ENCODE measurements at regions not wholly inside any gene's neighbourhood (a gene's known extent, or its start where the extent isn't known, plus 50 kb on each side); places are given as distances from the start of the nearest gene placed in this dataset.

DNA sequence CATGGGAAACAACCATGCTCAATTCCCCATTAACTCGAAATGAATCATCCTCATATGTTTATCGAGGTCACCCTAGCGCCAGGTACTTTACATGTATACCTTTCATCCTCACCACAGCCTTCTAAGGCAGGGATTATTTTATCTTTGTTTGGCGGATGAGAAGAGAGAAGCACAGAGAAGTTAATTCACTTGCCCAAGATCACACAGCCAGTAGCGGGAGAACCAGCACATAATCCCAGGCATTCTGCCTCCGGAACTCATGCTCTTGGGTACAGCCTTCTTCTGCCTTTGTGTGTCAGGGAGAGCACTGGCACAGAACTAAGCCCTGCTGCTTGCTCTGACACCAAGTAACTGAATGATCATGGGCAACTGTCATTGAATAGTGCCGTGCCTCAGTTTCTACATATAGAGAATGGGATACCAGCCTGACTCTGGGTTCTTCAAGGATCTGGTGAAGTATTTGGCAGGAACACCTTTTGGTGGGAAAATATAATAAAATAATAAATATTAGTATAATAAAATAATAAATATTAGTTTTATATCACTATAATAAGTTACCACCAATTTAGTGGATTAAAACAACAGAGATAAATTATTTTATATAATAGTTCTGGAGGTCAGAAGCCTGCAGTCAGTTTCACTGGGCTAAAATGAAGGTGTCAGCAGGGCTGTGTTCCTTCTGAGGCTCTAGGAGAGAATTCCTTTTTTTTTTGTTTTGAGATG, 220.9 kb downstream of the AACS start:
- DNase-seq, result no peak
- no peak overlapping the region for H3K4me3 ChIP-seq
- intact Hi-C loops (cut with micrococcal nuclease; ENCODE audit: unreplicated experiment), result no loop called here
- peaks cover 93% of the 10 kb centered on the region for H3K27me3 ChIP-seq (ENCODE audit: insufficient read depth, low read depth)
- no peak overlapping the region for H2AFZ ChIP-seq
- ChIA-PET CTCF (no interaction called here), POLR2A (ENCODE audit: unreplicated experiment) (no interaction called here)
- no TSS peak for BruUV-seq (replicated peaks)
- H3K9me2 ChIP-seq (ENCODE audit: insufficient read depth), result no peaks in the 10 kb centered on the region
- H4K20me1 ChIP-seq (ENCODE audit: insufficient read depth), result no peaks in the 10 kb centered on the region
- H3K9me3 ChIP-seq (ENCODE audit: insufficient read depth, low read depth), result no peaks in the 10 kb centered on the region
- no peak overlapping the region for H3K4me2 ChIP-seq
- H3K36me3 ChIP-seq (ENCODE audit: low read depth), result no peaks in the 10 kb centered on the region
- H3F3A ChIP-seq (ENCODE audit: insufficient read depth, low read depth), result no peaks in the 10 kb centered on the region
- H3K27ac ChIP-seq, result no peak overlapping the region
- no peaks in the 10 kb centered on the region for H3K79me2 ChIP-seq (ENCODE audit: low read depth)
- H3K4me1 ChIP-seq (replicated peaks; ENCODE audit: insufficient read depth), result no peaks in the 10 kb centered on the region
- TF ChIP-seq, protein P1, sequence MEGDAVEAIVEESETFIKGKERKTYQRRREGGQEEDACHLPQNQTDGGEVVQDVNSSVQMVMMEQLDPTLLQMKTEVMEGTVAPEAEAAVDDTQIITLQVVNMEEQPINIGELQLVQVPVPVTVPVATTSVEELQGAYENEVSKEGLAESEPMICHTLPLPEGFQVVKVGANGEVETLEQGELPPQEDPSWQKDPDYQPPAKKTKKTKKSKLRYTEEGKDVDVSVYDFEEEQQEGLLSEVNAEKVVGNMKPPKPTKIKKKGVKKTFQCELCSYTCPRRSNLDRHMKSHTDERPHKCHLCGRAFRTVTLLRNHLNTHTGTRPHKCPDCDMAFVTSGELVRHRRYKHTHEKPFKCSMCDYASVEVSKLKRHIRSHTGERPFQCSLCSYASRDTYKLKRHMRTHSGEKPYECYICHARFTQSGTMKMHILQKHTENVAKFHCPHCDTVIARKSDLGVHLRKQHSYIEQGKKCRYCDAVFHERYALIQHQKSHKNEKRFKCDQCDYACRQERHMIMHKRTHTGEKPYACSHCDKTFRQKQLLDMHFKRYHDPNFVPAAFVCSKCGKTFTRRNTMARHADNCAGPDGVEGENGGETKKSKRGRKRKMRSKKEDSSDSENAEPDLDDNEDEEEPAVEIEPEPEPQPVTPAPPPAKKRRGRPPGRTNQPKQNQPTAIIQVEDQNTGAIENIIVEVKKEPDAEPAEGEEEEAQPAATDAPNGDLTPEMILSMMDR (conservative IDR thresholded peaks at IDR 0.05), result no peak
- TF ChIP-seq EZH2 (IDR thresholded peaks at IDR 0.05; ENCODE audit: low read depth), result no peak

- Histone ChIP-seq H3K27ac (no peak overlapping the region), H3K4me2 (no peak overlapping the region), H3K9me2 (ENCODE audit: insufficient read depth) (no peaks in the 10 kb centered on the region), H2AFZ (no peak overlapping the region), H4K20me1 (ENCODE audit: insufficient read depth) (no peaks in the 10 kb centered on the region), H3K79me2 (ENCODE audit: low read depth) (no peaks in the 10 kb centered on the region), H3K4me3 (no peak overlapping the region), H3F3A (ENCODE audit: insufficient read depth, low read depth) (no peaks in the 10 kb centered on the region), H3K36me3 (ENCODE audit: low read depth) (no peaks in the 10 kb centered on the region), H3K4me1 (replicated peaks; ENCODE audit: insufficient read depth) (no peaks in the 10 kb centered on the region), H3K27me3 (ENCODE audit: insufficient read depth, low read depth) (peaks cover 90% of the 10 kb centered on the region), H3K9me3 (ENCODE audit: insufficient read depth, low read depth) (no peaks in the 10 kb centered on the region)
- no peak for TF ChIP-seq EZH2 (IDR thresholded peaks at IDR 0.05; ENCODE audit: low read depth)
- TF ChIP-seq, protein P1 (conservative IDR thresholded peaks at IDR 0.05), result no peak
- DNase-seq, result no peak
- intact Hi-C loops (cut with micrococcal nuclease; ENCODE audit: unreplicated experiment), result no loop called here
- CTCF ChIA-PET, result no interaction called here
- POLR2A ChIA-PET (ENCODE audit: unreplicated experiment), result no interaction called here
- BruUV-seq (replicated peaks), result no TSS peak
These were observed 222.1 kb downstream of the AACS start for GRCh38 chr12:125287155-125287847.

DNA sequence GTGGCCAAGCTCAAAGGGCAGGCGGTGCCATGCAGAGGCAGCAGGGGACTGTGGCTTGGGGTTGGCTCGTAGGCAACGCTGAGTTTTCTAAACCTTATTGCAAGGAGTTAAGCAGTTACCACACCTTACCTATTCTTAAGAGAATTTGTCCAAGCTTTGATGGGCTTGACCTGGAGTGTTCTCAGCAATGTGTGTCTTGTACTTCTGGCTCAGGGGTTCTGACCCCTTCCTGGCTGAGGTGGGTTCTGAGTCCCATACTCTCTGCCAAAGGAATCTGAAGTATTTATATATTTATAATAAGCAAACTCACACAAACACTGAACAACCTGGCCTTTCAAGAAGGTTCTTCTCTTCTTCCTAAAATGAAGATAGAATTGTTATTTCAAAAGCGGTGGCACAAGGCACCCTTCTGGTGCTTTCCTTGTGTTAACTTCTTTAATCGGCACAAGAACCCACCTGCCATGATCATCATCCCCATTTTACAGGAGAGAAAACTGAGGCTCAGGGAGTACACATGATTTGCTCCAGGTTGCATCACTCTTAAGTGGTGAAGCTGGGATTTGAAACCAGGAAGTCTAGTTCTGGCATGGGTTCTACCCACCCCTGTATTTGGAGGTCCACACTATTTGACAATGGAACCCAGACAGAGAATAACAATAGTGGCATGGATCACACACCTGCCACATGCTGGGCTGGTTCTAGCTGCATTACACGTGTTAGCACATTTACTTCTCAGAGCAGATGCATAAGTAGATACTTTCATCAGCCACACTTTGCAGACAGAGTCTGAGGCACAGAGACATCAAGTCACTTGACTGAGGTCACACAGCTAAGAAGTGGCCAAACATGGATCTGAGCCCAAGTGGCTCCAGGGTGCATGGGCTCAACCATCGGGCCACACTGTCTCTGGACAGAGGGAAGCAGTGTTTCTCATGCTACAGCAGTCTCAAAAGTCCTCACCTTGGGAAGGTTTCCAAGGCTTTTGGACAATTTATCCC, 224.0 kb downstream of the AACS start:
- H3K27ac ChIP-seq, result no peak overlapping the region
- no peaks in the 10 kb centered on the region for H3K9me2 ChIP-seq (ENCODE audit: insufficient read depth)
- H3K79me2 ChIP-seq (ENCODE audit: low read depth), result no peaks in the 10 kb centered on the region
- intact Hi-C loops (cut with micrococcal nuclease; ENCODE audit: unreplicated experiment), result no loop called here
- peaks cover 71% of the 10 kb centered on the region for H3K27me3 ChIP-seq (ENCODE audit: insufficient read depth, low read depth)
- H2AFZ ChIP-seq, result no peak overlapping the region
- no peaks in the 10 kb centered on the region for H3K4me1 ChIP-seq (replicated peaks; ENCODE audit: insufficient read depth)
- no peak for DNase-seq
- H3F3A ChIP-seq (ENCODE audit: insufficient read depth, low read depth), result no peaks in the 10 kb centered on the region
- no peak overlapping the region for H3K4me3 ChIP-seq
- no TSS peak for BruUV-seq (replicated peaks)
- TF ChIP-seq, protein P1 (conservative IDR thresholded peaks at IDR 0.05), result no peak
- TF ChIP-seq EZH2 (IDR thresholded peaks at IDR 0.05; ENCODE audit: low read depth), result no peak
- no peaks in the 10 kb centered on the region for H3K9me3 ChIP-seq (ENCODE audit: insufficient read depth, low read depth)
- ChIA-PET CTCF (no interaction called here), POLR2A (ENCODE audit: unreplicated experiment) (no interaction called here)
- H3K36me3 ChIP-seq (ENCODE audit: low read depth), result no peaks in the 10 kb centered on the region
- no peak overlapping the region for H3K4me2 ChIP-seq
- no peaks in the 10 kb centered on the region for H4K20me1 ChIP-seq (ENCODE audit: insufficient read depth)
